ENCODE measurements at regions not wholly inside any gene's neighbourhood (a gene's known extent, or its start where the extent isn't known, plus 50 kb on each side); places are given as distances from the start of the nearest gene placed in this dataset.

- H3K27me3 ChIP-seq (ENCODE audit: control insufficient read depth, insufficient read depth, low read length), result no peaks in the 10 kb centered on the region
- ChIA-PET CTCF (no interaction called here), POLR2A (no interaction called here)
- H3K4me1 ChIP-seq (ENCODE audit: control insufficient read depth, insufficient read depth, low read length), result no peaks in the 10 kb centered on the region
- in situ Hi-C loops (cut with HindIII; ENCODE audit: low pct_unique_long_range_greater_than_20kb, low sequenced_read_pairs), result no loop called here
- H3K27ac ChIP-seq (ENCODE audit: low read length), result no peak overlapping the region
- H3K9me3 ChIP-seq (ENCODE audit: control insufficient read depth, insufficient read depth, low read depth, low read length), result no peaks in the 10 kb centered on the region
- no peak overlapping the region for H3K4me3 ChIP-seq (ENCODE audit: low read depth in 2 of 2, low read length in 2 of 2)
- DNase-seq (ENCODE audit: low read depth, low spot score), result no peak
- intact Hi-C loops (cut with micrococcal nuclease; ENCODE audit: unreplicated experiment), result no loop called here
- no TSS peak for BruUV-seq (replicated peaks)
- H3K36me3 ChIP-seq (ENCODE audit: control insufficient read depth, insufficient read depth, low read length), result no peaks in the 10 kb centered on the region
- no peak for TF ChIP-seq POLR2AphosphoS5 (IDR thresholded peaks at IDR 0.05; ENCODE audit: low read depth, low read length)
- no peak for TF ChIP-seq REST (IDR thresholded peaks at IDR 0.05; ENCODE audit: insufficient read depth in 1 of 2, low read depth in 2 of 2, low read length in 1 of 2)
- TF ChIP-seq TCF7L2 (IDR thresholded peaks at IDR 0.05; ENCODE audit: low read depth, low read length), result no peak
- TF ChIP-seq CTCF (IDR thresholded peaks at IDR 0.05), result no peak
- TF ChIP-seq SIN3A (IDR thresholded peaks at IDR 0.05; ENCODE audit: borderline replicate concordance, insufficient read depth, low read depth, low read length), result no peak
- no peak for ATAC-seq
Measured at GRCh38 chr2:156673981-156674380, 237.8 kb downstream of the GPD2 start.

- ChIA-PET POLR2A (no interaction called here), CTCF (no interaction called here)
- Histone ChIP-seq H3K27ac (ENCODE audit: low read length) (no peak overlapping the region), H3K4me3 (ENCODE audit: low read depth in 2 of 2, low read length in 2 of 2) (no peak overlapping the region), H3K36me3 (ENCODE audit: control insufficient read depth, insufficient read depth, low read length) (no peaks in the 10 kb centered on the region), H3K4me1 (ENCODE audit: control insufficient read depth, insufficient read depth, low read length) (no peaks in the 10 kb centered on the region), H3K27me3 (ENCODE audit: control insufficient read depth, insufficient read depth, low read length) (no peaks in the 10 kb centered on the region), H3K9me3 (ENCODE audit: control insufficient read depth, insufficient read depth, low read depth, low read length) (no peaks in the 10 kb centered on the region)
- intact Hi-C loops (cut with micrococcal nuclease; ENCODE audit: unreplicated experiment), result no loop called here
- no TSS peak for BruUV-seq (replicated peaks)
- TF ChIP-seq REST (IDR thresholded peaks at IDR 0.05; ENCODE audit: insufficient read depth in 1 of 2, low read depth in 2 of 2, low read length in 1 of 2) (no peak), SIN3A (IDR thresholded peaks at IDR 0.05; ENCODE audit: borderline replicate concordance, insufficient read depth, low read depth, low read length) (no peak), CTCF (IDR thresholded peaks at IDR 0.05) (no peak), POLR2AphosphoS5 (IDR thresholded peaks at IDR 0.05; ENCODE audit: low read depth, low read length) (no peak), TCF7L2 (IDR thresholded peaks at IDR 0.05; ENCODE audit: low read depth, low read length) (no peak)
- in situ Hi-C loops (cut with HindIII; ENCODE audit: low pct_unique_long_range_greater_than_20kb, low sequenced_read_pairs), result no loop called here
- ATAC-seq (no peak), DNase-seq (ENCODE audit: low read depth, low spot score) (no peak)
Measured at GRCh38 chr2:156675896-156676295, 239.7 kb downstream of the GPD2 start.
